Stimulated activated CD4-positive, alpha-beta T cell treated with anti-CD3 and anti-CD28 coated beads, Interleukin-1b, Interleukin-23, amount 100 ng/mL, for 48 hours (primary cell): ENCODE measurements at regions not wholly inside any gene's neighbourhood (a gene's known extent, or its start where the extent isn't known, plus 50 kb on each side); places are given as distances from the start of the nearest gene placed in this dataset.

Experiments used
- DNase-seq: peaks from one replicate; pipeline ENCODE4 v3.0.0-alpha.2; 2020

DNA sequence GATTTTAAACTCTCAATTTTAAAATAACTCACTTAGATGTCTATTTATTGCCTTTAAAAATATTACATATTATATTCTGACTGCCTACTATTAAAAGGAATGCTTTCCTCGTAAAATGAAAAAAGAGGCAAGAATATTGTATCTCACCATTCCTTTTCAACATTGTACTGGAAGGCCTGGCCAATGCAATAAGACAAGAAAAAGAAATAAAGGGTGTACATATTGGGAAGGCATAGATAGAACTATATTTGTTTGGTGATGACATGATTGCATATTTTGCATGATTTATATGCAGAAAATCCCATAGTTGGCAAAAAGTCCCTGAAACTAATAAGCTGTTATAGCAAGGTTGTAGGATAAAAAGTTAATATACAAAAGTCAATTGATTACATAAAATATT lies 474.6 kb upstream of the ATP2B1 start:
- no peak for DNase-seq

DNA sequence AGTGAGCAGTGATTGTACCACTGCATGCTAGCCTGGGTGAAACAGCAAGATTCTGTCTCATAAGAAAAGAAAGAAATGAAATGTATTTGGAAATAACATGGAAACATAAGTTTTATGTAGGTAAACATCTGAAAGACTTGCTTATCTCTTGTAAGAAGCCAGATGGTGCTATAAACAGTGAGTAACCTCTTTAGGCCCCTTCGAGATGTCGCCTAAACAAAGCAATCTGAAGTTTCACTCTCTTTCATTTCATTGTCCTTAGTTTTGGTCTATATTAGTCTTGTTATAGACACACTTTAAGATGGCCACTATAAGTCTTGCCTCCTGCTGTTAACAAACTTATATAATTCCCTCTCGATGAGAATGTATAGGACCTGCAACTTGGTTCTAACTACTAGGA lies 472.6 kb upstream of the ATP2B1 start:
- no peak for DNase-seq

DNA sequence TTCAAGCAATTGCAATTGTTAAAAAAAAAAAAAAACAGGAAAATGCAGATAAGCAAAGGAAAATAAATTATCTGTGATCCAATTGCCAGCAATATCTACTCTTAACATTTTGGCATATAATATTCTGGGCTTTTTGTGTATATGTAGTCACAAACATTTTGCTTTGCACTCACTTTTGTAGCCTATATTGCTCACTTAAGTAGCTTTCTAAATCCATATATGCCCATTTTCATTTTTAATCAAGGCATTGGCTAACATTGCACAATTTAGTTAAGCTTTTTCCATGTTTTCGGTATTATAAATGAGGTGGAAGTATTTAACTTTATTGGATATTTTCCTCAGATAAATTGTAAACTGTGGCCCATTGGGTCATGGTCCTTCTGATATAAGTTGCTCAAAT lies 466.3 kb upstream of the ATP2B1 start:
- no peak for DNase-seq

DNA sequence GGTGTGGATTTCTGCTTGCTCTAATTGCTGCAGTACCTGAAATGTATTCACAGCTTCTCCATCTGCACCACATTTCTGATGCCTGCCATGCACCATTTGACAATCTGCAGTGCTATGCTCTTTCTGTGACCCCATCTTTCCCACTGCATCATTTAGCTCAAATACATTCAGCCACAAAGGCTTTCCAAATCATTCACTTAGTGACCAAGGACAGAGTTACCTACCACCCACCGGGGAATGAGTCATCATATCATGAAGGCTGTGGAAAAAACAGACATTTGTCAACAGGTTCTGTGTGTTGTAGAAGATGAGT lies 465.5 kb upstream of the ATP2B1 start:
- DNase-seq = no peak

DNA sequence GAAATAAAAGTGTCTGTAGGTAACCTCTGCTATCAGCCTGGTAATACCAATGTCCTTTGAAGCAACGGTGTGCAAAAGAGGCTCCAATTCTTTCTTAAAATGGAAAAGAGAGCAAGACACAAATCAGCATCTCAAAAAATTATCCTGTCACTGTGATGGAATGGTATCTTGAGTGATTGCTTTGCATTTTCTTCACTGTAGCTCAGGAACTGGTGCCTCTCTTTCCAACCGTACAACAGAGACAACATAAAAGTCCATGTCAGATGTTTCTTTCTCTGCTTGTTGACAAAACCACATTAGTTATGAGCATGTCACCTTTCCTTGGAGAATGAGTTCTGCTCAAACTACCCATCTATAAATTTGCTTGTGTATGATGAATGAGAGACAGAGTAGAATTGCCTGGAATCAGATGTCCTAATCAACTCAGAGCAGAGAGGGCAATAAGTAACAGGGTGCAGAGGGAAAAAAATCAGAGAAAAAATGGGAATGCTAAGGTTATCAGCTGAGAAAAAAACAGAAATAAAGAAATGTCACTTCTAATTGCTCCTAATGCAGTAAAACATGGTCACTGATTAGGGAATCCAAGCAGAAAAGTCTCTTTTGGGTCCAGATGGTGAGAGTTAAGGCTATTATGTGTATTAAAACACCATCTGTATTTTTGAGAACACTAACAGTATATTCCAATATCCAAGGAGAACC lies 465.0 kb upstream of the ATP2B1 start:
- no peak for DNase-seq

DNA sequence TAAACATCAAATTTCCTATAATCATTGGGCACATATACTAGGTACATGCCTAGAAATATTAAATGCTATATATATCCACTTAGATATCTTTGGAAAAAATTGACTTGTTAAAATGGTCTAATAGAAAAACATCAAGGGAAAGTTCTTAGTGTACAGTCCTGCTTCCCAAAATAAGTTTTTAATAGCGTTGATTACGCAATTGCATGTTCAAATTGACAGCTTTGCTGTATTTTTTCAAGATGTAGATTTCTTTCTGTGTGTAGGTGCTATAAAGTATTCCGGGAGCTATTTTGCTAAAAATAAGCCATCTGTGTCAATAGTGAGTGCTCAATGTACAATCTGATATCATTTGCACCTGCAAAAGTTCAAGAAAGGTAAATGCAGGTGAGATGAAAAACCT lies 463.9 kb upstream of the ATP2B1 start:
- no peak for DNase-seq

DNA sequence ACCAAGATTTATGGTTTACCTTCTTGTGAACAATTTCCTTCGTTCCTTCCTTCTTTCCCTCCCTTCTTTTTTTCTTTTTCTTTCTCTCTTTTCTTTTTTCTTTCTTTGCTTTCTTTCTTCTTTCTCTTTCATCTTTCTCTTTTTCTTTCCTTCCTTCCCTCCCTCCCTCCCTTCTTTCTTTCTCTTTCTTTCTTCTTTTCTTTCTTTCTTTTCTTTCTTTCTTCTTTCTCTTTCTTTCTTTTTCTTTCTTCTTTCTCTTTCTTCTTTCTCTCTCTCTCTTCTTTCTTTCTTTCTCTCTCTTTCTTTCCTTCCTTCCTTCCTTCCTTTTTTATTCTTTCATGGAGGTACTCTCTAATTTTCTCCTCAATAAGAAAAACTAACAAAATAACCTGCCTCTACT lies 462.1 kb upstream of the ATP2B1 start:
- no peak for DNase-seq

DNA sequence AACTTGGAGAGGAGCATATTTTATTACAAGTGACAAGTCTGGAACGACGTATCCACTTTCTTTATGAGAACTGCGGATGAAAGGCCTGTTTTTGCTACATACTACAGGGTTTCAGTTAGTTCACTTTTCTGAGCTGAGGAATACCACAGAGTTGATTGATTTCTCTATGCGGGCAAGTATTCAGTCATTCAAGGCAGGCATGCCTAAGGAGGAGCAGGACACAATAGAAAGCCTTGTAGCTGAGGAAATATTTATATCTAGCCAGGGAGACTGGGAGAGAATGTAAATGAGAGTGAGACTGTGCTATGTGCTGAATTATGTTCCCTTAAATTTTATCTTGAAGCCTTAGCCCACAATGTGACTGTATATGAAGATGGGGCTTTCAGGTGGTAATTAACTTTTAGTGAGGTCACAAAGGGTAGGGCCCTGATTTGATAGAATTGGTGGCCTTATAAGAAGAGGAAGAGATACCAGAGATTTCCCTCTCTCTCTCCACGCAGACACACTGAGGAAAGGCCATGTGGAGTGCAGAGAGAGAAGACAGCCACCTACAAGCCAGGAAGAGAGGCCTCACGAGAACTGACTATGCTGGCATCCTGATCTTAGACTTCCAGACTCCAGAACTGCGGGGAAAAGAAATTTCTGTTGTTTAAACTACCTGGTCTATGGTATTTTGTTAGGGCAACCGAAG lies 459.0 kb upstream of the ATP2B1 start:
- DNase-seq = no peak

DNA sequence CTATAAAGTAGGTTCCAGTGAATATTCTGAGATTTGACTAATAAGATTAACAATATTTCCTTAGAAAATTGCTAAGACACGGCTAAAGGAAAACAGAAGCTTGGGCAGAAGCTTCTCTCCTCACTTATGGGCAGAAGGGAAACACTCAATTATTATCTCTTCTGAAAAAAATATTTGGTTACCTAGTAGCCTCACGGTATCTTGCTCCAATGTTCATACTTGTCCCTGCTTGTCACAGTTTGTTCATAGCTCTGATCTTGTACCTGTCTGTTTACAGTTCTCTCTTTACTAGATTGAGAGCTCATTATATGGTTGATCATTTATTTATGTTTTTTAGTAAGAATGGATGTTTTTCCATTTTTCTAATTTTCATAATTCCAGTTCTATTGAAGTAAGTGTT lies 458.0 kb upstream of the ATP2B1 start:
- DNase-seq = no peak

DNA sequence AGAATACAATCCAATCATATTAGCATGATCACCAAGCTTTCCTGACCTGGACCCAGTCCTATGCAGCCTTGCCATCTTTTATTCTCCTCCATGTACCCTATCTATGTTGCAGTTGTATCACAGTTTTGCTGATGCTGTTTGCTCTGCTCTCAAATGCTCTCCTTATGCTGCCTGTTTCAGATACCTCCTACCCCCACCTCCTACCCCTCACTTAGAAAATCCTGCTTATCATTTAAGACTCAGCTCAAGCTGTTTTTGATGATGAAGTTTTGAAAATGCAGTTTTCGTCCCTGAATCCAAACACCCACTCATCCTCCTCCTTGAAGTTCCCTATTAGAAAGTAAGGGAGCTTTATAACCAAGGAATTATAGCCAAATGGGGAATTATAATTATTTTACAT lies 457.4 kb upstream of the ATP2B1 start:
- DNase-seq = no peak

DNA sequence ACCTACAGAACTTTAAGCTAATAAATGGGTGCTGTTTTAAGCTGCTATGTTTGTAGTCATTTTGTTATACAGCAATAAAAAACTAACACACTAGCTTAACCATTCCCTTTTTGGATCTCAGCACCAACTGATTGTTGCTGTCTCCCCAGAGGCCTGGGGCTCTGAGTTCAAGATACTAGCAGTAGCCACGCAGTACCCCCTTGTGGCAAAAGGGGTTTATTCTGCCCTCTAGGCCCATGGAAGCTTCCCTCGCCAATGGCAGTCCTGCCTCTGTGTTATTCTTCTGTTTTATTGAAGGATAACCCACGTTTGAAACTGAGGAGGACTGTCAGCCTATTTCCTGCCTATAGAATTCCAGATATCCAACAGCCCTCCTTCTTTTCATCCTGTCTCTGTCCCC lies 455.3 kb upstream of the ATP2B1 start:
- DNase-seq = no peak

DNA sequence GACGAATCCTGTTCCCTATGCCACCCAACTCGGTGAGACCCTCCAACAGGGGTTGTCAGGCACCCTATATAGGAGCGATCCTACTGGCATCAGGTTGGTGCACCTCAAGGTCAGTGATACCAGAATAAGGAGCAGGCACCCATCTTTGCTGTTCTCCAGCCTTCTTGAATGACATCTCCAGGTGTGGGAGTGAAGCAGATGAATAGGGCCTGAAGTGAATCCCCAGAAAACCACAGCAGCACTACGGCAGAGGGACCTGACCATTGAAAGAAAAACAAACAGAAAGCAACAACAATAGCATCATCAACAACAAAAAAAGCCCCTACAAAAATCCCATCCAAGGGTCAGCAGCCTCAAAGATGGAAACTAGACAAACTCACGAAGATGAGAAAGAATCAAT lies 445.2 kb upstream of the ATP2B1 start:
- no peak for DNase-seq

DNA sequence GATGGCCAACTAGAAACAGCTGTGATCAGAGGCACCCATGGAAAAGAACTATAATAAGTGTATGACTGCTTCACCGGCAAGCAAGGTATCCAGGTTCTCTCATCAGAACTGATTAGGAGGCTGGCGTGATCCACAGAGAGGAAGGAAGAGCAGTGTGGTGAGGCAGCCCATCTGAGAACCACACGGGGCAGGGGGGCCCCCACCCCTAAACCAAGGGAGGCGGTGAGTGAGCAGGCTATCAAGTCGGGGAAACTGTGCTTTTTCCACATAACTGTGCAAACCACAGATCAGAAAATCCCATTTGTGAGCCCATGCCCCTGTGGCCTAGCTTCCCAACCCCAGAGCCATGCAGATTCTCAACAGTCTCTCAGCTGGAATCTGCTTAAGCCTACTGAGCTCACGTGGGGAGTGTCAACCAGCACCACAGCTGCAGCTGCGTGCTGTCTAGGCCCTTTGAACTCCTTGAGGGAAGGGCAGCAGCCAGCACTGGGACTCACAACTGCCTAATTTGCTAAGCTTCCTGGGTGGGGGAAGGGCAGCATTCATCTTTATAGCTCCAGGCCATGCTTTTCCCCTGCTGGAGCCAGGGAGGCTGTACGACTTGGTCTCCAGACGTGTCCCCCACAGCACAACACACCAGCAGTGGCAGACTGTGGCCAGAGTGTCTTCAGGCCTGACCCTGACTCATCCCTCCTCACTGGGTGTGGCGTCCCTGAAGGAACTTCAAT lies 444.4 kb upstream of the ATP2B1 start:
- DNase-seq = no peak

DNA sequence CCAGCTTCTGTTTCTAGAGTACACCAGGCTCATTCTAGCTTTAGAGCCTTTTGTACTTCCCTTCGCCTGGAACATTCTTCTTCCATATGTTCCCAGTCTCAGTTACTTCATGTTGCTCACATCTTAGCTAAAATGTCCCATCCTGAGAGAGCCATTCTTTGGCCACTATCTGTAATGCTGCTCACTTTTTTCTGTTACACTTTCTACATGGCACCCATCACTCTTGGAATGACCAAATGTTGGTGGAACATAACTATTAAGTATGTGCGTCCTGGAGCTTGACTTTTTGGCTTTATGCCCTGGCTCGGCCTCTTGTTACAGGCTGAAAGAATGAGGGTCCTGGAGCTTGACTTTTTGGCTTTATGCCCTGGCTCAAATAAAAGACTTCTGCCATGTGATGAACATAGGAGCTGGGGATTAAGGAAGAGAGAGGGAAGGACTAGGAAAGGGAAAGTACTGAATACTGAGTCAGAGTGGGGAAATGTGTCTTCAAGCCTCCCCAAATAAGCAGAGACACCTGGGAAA lies 442.9 kb upstream of the ATP2B1 start:
- no peak for DNase-seq

DNA sequence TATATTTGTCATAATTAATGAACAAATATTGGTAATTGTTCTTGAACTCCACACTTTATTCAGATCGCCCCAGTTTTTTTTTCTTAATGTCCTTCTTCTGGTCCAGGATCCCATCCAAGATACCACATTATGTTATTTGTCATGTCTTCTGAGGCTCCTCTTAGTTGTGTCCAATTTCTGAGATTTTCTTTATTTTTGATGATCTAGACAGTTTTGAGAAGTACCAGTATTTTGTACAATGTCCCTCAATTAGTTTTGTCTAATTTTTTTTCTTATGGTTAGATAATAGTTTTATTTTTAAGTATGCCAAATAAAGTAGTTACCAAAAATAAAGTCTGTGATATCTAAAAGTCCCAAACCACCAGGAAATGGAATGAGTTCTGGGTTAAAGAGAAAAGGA lies 440.8 kb upstream of the ATP2B1 start:
- DNase-seq = no peak

DNA sequence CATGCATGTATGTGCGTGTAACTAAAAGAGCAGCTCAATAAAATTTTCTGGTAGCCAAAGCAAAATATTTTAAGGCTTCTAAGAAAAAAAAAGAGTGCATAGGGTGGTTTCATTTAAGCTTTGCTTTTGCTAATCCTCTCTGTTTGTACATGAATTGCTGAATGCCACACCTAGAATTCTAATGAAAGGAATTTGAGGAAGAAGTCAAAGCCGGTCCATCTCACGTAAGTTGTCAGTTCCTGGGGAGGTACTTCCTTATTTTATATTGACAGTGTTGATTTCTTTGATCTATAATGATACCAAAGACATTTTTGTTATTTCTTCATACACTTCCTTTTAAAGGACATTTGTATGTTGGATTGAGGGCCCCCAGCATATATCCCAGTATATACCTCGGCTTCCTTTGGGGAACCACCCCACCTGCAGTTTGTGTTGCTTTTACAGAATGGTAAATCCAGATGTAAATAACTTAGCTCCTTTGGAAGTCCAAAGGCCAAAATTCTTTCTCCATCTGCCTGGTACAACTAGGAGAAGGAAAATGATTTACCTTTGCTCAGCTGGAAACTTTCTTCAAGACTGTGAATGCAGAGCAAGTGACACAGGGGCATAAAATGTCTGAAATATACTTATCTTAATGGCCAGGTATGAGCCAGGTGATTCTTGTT lies 420.9 kb upstream of the ATP2B1 start:
- DNase-seq = no peak

DNA sequence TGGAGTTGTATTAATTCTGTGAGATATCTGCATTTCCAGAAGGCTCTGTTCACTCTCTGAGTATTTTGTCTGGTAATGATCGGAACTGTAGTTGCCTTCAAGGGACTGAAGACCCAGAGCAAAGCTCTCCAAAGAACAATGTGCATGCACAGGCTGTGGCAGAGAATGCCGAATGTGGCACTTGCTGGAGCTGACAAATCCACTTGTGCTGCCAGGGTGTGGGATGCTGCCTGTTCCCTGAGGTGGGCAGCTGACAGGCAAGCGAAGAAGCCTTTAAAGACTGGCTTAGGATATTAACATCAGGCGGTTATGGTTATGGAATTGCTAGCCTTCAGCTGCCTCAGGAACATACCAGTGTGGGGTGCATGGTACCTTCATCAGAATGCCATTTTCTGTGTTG lies 419.9 kb upstream of the ATP2B1 start:
- DNase-seq = no peak

DNA sequence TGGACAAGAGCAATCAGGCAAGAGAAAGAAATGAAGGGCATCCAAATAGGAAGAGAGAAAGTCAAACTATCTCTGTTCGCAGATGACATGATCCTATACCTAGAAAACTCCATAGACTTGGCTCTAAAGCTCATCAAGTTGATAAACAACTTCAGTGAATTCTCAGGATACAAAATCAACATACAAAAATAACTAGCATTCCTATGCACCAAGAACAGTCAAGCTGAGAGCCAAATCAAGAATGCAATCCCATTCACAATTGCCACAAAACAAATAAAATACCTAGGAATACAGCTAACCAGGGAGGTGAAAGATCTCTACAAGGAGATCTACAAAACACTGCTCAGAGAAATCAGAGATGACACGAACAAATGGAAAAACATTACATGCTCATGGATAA lies 417.5 kb upstream of the ATP2B1 start:
- no peak for DNase-seq

DNA sequence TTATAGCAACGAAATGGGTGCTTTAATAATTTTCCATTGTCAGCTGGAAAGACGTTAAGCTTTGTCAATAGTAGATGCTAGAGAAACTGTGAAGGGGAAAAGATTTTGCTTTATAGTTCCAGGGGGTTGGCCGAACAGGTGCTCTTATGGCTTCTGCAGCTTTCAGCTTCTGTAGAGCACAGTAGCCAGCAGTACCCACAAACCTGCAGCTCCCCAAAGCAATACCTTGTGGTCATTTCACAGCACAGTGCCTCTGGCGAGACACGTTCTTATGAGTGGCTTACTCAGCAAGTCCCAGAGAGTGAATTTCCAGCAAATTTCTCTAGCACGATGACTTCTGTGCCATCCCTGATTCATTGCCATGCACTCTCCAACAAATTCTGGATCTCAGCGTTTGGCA lies 416.3 kb upstream of the ATP2B1 start:
- no peak for DNase-seq

DNA sequence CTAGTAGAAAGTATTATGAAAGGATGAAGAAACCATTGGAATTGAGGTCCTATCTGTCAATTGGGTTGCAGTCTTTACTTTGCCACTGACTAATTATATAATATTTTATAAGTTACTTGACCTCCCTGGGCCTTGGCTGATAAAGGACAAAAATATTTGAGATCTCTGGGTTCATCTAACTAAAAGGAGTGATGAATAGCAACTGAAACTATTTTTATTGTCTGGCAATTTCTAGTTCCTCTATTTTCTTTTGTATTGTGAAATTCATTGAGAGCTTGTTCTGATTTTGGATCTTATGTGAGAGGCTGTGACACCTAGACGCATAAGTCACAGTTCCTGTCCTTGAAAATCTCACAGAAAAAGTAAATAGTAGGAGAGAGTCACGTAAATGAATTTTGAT lies 415.7 kb upstream of the ATP2B1 start:
- no peak for DNase-seq

DNA sequence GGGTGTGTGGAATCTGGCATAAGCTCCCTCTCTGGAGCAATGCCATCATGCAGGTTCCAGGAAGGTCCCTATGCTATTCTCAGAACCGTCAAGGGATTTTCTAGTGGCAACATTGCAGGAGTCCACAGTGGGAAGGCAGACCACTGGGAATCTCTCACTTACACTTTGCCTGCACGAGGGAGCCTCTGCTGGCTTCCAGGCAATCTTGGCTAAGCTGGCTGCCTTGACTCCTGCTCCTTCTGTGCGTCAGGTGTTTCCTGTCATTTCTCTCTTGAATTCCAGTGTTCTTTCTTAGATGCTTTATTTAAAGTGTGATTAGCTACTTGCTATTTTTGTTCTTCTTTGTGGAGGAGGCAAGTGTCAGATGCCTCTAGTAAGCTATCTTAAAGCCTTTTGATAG lies 414.0 kb upstream of the ATP2B1 start:
- no peak for DNase-seq

DNA sequence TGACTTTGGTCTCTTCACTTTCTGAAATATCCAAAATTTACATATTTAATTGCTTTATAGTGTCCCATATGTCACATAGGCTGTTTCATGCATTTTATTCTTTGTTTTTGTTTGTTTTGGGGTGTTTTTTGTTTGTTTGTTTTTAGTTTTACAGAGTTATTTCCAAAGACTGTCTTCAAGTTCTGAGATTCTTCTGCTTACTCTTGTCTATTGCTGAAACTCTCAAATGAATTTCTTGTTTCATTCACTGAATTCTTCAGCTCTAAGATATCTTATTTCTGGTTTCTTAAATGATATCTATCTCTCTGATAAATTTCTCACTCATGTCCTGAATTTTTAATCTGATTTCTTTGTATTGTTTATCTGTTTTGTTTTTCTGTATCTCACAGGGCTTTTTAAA lies 412.0 kb upstream of the ATP2B1 start:
- DNase-seq = no peak

DNA sequence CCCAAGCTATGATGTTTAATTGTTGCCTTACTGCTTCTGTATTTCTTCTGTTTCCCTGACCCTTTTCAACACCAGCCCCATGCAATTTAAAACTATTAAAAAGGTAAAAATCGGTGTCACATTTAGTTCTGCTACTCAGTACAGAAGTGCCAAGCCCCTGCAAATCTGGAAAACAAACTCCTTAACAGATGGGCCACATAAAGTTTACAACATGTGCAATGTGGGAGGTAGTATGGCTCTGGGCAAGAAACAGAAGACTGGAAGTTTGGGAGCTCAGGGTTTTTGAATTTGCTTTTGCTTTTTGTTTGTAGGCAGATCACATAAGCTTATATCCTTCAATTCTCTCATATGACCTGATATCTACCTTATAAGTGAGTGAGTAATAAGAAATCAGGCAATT lies 404.0 kb upstream of the ATP2B1 start:
- DNase-seq = no peak
